ENCODE measurements at regions not wholly inside any gene's neighbourhood (a gene's known extent, or its start where the extent isn't known, plus 50 kb on each side); places are given as distances from the start of the nearest gene placed in this dataset.

DNA sequence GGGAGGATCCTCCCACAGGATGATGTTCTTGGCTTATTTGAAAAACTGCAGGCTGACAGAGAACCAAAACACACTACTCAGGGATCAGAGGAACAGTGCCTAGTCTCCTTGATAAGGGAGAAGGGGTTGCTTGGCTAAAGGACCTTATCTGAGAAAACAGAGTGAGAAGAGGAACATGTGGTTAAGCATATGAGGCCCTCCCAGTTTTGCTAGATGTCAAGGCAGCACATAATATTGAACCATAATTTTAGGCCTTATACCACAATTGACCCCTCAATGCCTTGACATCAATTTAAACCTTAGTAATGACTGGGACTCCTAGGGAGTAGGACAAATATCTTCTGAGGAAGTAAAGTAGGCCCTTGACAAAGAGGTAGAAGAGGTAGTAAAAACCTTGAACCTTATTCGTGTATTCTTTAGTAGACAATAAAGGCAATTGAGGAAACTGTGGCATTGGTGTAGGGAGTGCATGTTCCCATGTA is 79.3 kb downstream of the TEX13C start:
- TF ChIP-seq, protein P1, sequence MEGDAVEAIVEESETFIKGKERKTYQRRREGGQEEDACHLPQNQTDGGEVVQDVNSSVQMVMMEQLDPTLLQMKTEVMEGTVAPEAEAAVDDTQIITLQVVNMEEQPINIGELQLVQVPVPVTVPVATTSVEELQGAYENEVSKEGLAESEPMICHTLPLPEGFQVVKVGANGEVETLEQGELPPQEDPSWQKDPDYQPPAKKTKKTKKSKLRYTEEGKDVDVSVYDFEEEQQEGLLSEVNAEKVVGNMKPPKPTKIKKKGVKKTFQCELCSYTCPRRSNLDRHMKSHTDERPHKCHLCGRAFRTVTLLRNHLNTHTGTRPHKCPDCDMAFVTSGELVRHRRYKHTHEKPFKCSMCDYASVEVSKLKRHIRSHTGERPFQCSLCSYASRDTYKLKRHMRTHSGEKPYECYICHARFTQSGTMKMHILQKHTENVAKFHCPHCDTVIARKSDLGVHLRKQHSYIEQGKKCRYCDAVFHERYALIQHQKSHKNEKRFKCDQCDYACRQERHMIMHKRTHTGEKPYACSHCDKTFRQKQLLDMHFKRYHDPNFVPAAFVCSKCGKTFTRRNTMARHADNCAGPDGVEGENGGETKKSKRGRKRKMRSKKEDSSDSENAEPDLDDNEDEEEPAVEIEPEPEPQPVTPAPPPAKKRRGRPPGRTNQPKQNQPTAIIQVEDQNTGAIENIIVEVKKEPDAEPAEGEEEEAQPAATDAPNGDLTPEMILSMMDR (IDR thresholded peaks at IDR 0.05; ENCODE audit: insufficient read depth, low read depth, low read length): no peak
- TF ChIP-seq EZH2 (IDR thresholded peaks at IDR 0.05; ENCODE audit: insufficient read depth, low read length): no peak

Measured in astrocyte (in vitro differentiated cells and primary cell).